ENCODE measurements at regions not wholly inside any gene's neighbourhood (a gene's known extent, or its start where the extent isn't known, plus 50 kb on each side); places are given as distances from the start of the nearest gene placed in this dataset.

GRCh38 chr16:49084628-49085390, 196.8 kb downstream of the CBLN1 start:
- TF ChIP-seq, protein P1, sequence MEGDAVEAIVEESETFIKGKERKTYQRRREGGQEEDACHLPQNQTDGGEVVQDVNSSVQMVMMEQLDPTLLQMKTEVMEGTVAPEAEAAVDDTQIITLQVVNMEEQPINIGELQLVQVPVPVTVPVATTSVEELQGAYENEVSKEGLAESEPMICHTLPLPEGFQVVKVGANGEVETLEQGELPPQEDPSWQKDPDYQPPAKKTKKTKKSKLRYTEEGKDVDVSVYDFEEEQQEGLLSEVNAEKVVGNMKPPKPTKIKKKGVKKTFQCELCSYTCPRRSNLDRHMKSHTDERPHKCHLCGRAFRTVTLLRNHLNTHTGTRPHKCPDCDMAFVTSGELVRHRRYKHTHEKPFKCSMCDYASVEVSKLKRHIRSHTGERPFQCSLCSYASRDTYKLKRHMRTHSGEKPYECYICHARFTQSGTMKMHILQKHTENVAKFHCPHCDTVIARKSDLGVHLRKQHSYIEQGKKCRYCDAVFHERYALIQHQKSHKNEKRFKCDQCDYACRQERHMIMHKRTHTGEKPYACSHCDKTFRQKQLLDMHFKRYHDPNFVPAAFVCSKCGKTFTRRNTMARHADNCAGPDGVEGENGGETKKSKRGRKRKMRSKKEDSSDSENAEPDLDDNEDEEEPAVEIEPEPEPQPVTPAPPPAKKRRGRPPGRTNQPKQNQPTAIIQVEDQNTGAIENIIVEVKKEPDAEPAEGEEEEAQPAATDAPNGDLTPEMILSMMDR (IDR thresholded peaks at IDR 0.05): no peak
- no peak for TF ChIP-seq EP300 (IDR thresholded peaks at IDR 0.05)

All from suprapubic skin (tissue), 3 donors.